ENCODE measurements at regions not wholly inside any gene's neighbourhood (a gene's known extent, or its start where the extent isn't known, plus 50 kb on each side); places are given as distances from the start of the nearest gene placed in this dataset.

- no peaks in the 10 kb centered on the region for H3K27me3 ChIP-seq (replicated peaks; ENCODE audit: insufficient read depth)
- no peaks in the 10 kb centered on the region for H3K9me3 ChIP-seq
- H3K27ac ChIP-seq, result no peak overlapping the region
- TF ChIP-seq CTCF (IDR thresholded peaks at IDR 0.05), result no peak
- DNase-seq (ENCODE audit: low spot score), result no peak
- no peaks in the 10 kb centered on the region for H3K36me3 ChIP-seq
- no peaks in the 10 kb centered on the region for H3K4me1 ChIP-seq (ENCODE audit: control insufficient read depth in 1 of 2, low read depth in 2 of 2)
- no peak for ATAC-seq (ENCODE audit: insufficient number of reproducible peaks, low FRiP score, low read depth)
- H3K4me3 ChIP-seq, result no peak overlapping the region
These were observed 475.0 kb upstream of the CBLB start for GRCh38 chr3:106343811-106344210.

GRCh38 chr3:106345353-106346027 is 476.7 kb upstream of the CBLB start:
- no peaks in the 10 kb centered on the region for H3K9me3 ChIP-seq
- no peaks in the 10 kb centered on the region for H3K27me3 ChIP-seq (replicated peaks; ENCODE audit: insufficient read depth)
- DNase-seq (ENCODE audit: low spot score) (no peak), ATAC-seq (ENCODE audit: insufficient number of reproducible peaks, low FRiP score, low read depth) (peak; percentile 81)
- H3K36me3 ChIP-seq, result no peaks in the 10 kb centered on the region
- H3K27ac ChIP-seq, result peak overlapping the region in 1 of 2 donors; percentile 38
- no peak overlapping the region for H3K4me3 ChIP-seq
- no peak for TF ChIP-seq CTCF (IDR thresholded peaks at IDR 0.05)
- peaks cover 3 to 9% of the 10 kb centered on the region in 2 donors for H3K4me1 ChIP-seq (ENCODE audit: control insufficient read depth in 1 of 2, low read depth in 2 of 2)

GRCh38 chr3:106347350-106347749 is 478.5 kb upstream of the CBLB start:
- no peaks in the 10 kb centered on the region for H3K9me3 ChIP-seq
- H3K27me3 ChIP-seq (replicated peaks; ENCODE audit: insufficient read depth), result no peaks in the 10 kb centered on the region
- no peak overlapping the region for H3K4me3 ChIP-seq
- no peaks in the 10 kb centered on the region for H3K36me3 ChIP-seq
- ATAC-seq (ENCODE audit: insufficient number of reproducible peaks, low FRiP score, low read depth), result no peak
- H3K4me1 ChIP-seq (ENCODE audit: control insufficient read depth in 1 of 2, low read depth in 2 of 2), result peaks cover 3 to 9% of the 10 kb centered on the region in 2 donors
- no peak overlapping the region for H3K27ac ChIP-seq
- no peak for TF ChIP-seq CTCF (IDR thresholded peaks at IDR 0.05)
- no peak for DNase-seq (ENCODE audit: low spot score)

- Histone ChIP-seq H3K9me3 (no peaks in the 10 kb centered on the region), H3K4me1 (ENCODE audit: control insufficient read depth in 1 of 2, low read depth in 2 of 2) (peaks cover 3 to 9% of the 10 kb centered on the region in 2 donors), H3K4me3 (no peak overlapping the region), H3K36me3 (no peaks in the 10 kb centered on the region), H3K27ac (no peak overlapping the region), H3K27me3 (replicated peaks; ENCODE audit: insufficient read depth) (no peaks in the 10 kb centered on the region)
- no peak for DNase-seq (ENCODE audit: low spot score)
- TF ChIP-seq CTCF (IDR thresholded peaks at IDR 0.05), result no peak
- ATAC-seq (ENCODE audit: insufficient number of reproducible peaks, low FRiP score, low read depth), result no peak
These were observed 479.4 kb upstream of the CBLB start for GRCh38 chr3:106348139-106348690.

- no peak for TF ChIP-seq CTCF (IDR thresholded peaks at IDR 0.05)
- Histone ChIP-seq H3K9me3 (no peaks in the 10 kb centered on the region), H3K36me3 (no peaks in the 10 kb centered on the region), H3K27ac (peak overlapping the region in 1 of 2 donors; percentile 8), H3K27me3 (replicated peaks; ENCODE audit: insufficient read depth) (no peaks in the 10 kb centered on the region), H3K4me3 (no peak overlapping the region), H3K4me1 (ENCODE audit: control insufficient read depth in 1 of 2, low read depth in 2 of 2) (peaks cover 3 to 9% of the 10 kb centered on the region in 2 donors)
- ATAC-seq (ENCODE audit: insufficient number of reproducible peaks, low FRiP score, low read depth) (no peak), DNase-seq (ENCODE audit: low spot score) (no peak)
These were observed 480.5 kb upstream of the CBLB start for GRCh38 chr3:106349191-106349881.
